ENCODE measurements at regions not wholly inside any gene's neighbourhood (a gene's known extent, or its start where the extent isn't known, plus 50 kb on each side); places are given as distances from the start of the nearest gene placed in this dataset.

GRCh38 chr14:88069677-88070076 is 64.7 kb downstream of the GPR65 start:
- TF ChIP-seq EZH2 (IDR thresholded peaks at IDR 0.05; ENCODE audit: low read depth, unreplicated experiment) = no peak
- TF ChIP-seq CTCF (conservative IDR thresholded peaks at IDR 0.05; ENCODE audit: low read depth in 2 of 2) = no peak
- TF ChIP-seq POLR2AphosphoS5 (IDR thresholded peaks at IDR 0.05; ENCODE audit: low read depth) = no peak
- no peak for TF ChIP-seq JUNB (IDR thresholded peaks at IDR 0.05; ENCODE audit: unreplicated experiment)
- no peak for TF ChIP-seq EZH2phosphoT487 (IDR thresholded peaks at IDR 0.05; ENCODE audit: unreplicated experiment)
- no peak for TF ChIP-seq CREB1 (CRISPR knock-in tag; IDR thresholded peaks at IDR 0.05; ENCODE audit: low read depth)
- TF ChIP-seq, protein P1, sequence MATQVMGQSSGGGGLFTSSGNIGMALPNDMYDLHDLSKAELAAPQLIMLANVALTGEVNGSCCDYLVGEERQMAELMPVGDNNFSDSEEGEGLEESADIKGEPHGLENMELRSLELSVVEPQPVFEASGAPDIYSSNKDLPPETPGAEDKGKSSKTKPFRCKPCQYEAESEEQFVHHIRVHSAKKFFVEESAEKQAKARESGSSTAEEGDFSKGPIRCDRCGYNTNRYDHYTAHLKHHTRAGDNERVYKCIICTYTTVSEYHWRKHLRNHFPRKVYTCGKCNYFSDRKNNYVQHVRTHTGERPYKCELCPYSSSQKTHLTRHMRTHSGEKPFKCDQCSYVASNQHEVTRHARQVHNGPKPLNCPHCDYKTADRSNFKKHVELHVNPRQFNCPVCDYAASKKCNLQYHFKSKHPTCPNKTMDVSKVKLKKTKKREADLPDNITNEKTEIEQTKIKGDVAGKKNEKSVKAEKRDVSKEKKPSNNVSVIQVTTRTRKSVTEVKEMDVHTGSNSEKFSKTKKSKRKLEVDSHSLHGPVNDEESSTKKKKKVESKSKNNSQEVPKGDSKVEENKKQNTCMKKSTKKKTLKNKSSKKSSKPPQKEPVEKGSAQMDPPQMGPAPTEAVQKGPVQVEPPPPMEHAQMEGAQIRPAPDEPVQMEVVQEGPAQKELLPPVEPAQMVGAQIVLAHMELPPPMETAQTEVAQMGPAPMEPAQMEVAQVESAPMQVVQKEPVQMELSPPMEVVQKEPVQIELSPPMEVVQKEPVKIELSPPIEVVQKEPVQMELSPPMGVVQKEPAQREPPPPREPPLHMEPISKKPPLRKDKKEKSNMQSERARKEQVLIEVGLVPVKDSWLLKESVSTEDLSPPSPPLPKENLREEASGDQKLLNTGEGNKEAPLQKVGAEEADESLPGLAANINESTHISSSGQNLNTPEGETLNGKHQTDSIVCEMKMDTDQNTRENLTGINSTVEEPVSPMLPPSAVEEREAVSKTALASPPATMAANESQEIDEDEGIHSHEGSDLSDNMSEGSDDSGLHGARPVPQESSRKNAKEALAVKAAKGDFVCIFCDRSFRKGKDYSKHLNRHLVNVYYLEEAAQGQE (IDR thresholded peaks at IDR 0.05; ENCODE audit: unreplicated experiment) = no peak
- TF ChIP-seq NANOG (IDR thresholded peaks at IDR 0.05; ENCODE audit: borderline replicate concordance) = no peak

Data from GM23338 (cell line).